ENCODE measurements at regions not wholly inside any gene's neighbourhood (a gene's known extent, or its start where the extent isn't known, plus 50 kb on each side); places are given as distances from the start of the nearest gene placed in this dataset.

DNA sequence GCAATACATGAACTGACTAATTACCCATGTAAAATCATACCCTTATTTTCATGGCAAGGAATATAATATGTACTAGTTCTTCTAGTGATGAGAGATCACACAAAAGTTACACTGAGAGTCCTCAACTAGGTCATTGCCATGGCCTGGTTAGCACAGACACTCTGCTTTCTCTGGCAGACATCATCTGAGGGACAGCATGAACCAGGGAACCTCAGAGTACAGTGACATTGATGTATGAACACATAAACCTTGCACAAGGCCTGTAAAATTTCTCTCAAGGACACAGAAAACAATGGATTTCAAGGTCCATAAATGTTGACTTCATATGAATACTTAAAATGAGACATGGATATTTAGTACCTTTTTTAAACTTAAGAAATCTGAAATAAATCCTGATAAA lies 108.8 kb upstream of the MAGI3 start:
- Histone ChIP-seq H3K27me3 (ENCODE audit: control insufficient read depth, extremely low read depth, insufficient read depth, low read length) (peaks cover 8% of the 10 kb centered on the region), H3K36me3 (ENCODE audit: control insufficient read depth in 2 of 2, extremely low read depth in 1 of 2, insufficient read depth in 2 of 2, low read length in 2 of 2) (no peaks in the 10 kb centered on the region), H3K4me1 (ENCODE audit: control insufficient read depth, extremely low read depth, insufficient read depth, low read length) (no peaks in the 10 kb centered on the region), H3K9me1 (ENCODE audit: control insufficient read depth, extremely low read depth, insufficient read depth, low read length) (no peaks in the 10 kb centered on the region), H3K9me3 (ENCODE audit: control insufficient read depth, low read depth, low read length) (no peaks in the 10 kb centered on the region), H3K4me3 (ENCODE audit: control insufficient read depth in 2 of 3, extremely low read depth in 1 of 3, insufficient read depth in 2 of 3, low read depth in 1 of 3, low read length in 3 of 3) (no peak overlapping the region), H3K9ac (ENCODE audit: control insufficient read depth, extremely low read depth, insufficient read depth, low read length) (no peak overlapping the region), H4K20me1 (ENCODE audit: control insufficient read depth, extremely low read depth, insufficient read depth, low read length) (no peaks in the 10 kb centered on the region), H3K4me2 (ENCODE audit: control insufficient read depth, extremely low read depth, insufficient read depth, low read depth, low read length) (no peak overlapping the region), H2AFZ (ENCODE audit: control insufficient read depth, low read length) (no peak overlapping the region), H3K27ac (ENCODE audit: control insufficient read depth, insufficient read depth, low read length) (no peak overlapping the region), H3K79me2 (ENCODE audit: control insufficient read depth, insufficient read depth, low read length) (no peaks in the 10 kb centered on the region)
- FAIRE-seq, result no peak
- no peak for TF ChIP-seq EZH2 (IDR thresholded peaks at IDR 0.05; ENCODE audit: low read length)
- TF ChIP-seq, protein P1, sequence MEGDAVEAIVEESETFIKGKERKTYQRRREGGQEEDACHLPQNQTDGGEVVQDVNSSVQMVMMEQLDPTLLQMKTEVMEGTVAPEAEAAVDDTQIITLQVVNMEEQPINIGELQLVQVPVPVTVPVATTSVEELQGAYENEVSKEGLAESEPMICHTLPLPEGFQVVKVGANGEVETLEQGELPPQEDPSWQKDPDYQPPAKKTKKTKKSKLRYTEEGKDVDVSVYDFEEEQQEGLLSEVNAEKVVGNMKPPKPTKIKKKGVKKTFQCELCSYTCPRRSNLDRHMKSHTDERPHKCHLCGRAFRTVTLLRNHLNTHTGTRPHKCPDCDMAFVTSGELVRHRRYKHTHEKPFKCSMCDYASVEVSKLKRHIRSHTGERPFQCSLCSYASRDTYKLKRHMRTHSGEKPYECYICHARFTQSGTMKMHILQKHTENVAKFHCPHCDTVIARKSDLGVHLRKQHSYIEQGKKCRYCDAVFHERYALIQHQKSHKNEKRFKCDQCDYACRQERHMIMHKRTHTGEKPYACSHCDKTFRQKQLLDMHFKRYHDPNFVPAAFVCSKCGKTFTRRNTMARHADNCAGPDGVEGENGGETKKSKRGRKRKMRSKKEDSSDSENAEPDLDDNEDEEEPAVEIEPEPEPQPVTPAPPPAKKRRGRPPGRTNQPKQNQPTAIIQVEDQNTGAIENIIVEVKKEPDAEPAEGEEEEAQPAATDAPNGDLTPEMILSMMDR (optimal IDR thresholded peaks at IDR 0.05 in 1 of 3, IDR thresholded peaks at IDR 0.05 in 1 of 3, conservative IDR thresholded peaks at IDR 0.05 in 1 of 3; ENCODE audit: extremely low read depth in 1 of 3, insufficient read depth in 2 of 3, low read length in 3 of 3), result no peak
- dilution Hi-C loops (cut with MboI; ENCODE audit: extremely low pct_ligation_motif_present, low sequenced_read_pairs), result no loop called here
- no peak for DNase-seq (ENCODE audit: low read depth, low spot score)

DNA sequence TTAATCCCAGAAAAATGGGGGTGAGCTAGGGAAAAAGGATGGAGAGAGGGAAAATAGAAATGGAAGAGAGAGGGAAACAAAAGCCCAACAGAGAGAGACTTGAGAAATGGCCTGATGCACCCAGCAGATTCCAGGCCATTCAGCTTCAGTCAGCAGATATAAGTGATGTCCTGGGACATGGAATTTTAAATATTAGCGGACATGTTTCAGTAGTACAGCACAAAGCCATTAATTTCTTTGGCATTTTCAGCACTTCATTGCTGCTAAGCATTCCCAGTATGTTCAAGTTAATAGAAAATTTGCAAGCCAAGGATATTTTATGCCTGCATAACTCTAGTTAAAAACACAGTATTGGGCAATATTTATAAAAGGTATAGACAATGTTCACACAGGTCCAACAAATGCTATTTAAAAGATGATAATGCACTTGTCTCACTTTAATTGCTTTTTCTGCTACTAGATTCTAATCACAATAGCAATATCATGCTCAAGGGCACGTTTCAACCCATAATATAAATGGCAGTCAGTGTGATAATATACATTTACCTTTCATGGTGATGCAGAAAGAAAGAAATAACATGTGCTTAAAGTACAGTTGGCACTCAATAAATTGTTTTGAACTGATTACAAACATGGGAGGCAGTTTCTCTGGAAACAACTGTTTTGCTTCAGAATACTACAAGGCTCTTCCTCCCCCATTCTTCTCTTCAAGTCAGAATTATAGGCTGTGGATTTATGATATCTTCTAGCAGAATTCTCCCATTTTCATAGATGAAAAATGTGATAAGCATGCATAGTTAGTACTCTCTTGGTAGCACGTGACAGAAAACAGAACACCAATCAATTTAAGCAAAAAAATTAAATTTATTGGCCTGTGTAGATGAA lies 108.1 kb upstream of the MAGI3 start:
- FAIRE-seq (no peak), DNase-seq (ENCODE audit: low read depth, low spot score) (no peak)
- no peak overlapping the region for H2AFZ ChIP-seq (ENCODE audit: control insufficient read depth, low read length)
- no peaks in the 10 kb centered on the region for H3K36me3 ChIP-seq (ENCODE audit: control insufficient read depth in 2 of 2, extremely low read depth in 1 of 2, insufficient read depth in 2 of 2, low read length in 2 of 2)
- H3K9ac ChIP-seq (ENCODE audit: control insufficient read depth, extremely low read depth, insufficient read depth, low read length), result no peak overlapping the region
- no peak for TF ChIP-seq EZH2 (IDR thresholded peaks at IDR 0.05; ENCODE audit: low read length)
- TF ChIP-seq, protein P1 (optimal IDR thresholded peaks at IDR 0.05 in 1 of 3, IDR thresholded peaks at IDR 0.05 in 1 of 3, conservative IDR thresholded peaks at IDR 0.05 in 1 of 3; ENCODE audit: extremely low read depth in 1 of 3, insufficient read depth in 2 of 3, low read length in 3 of 3), result no peak
- H4K20me1 ChIP-seq (ENCODE audit: control insufficient read depth, extremely low read depth, insufficient read depth, low read length), result no peaks in the 10 kb centered on the region
- H3K27me3 ChIP-seq (ENCODE audit: control insufficient read depth, extremely low read depth, insufficient read depth, low read length), result peaks cover 8% of the 10 kb centered on the region
- no peaks in the 10 kb centered on the region for H3K4me1 ChIP-seq (ENCODE audit: control insufficient read depth, extremely low read depth, insufficient read depth, low read length)
- H3K9me3 ChIP-seq (ENCODE audit: control insufficient read depth, low read depth, low read length), result no peaks in the 10 kb centered on the region
- H3K27ac ChIP-seq (ENCODE audit: control insufficient read depth, insufficient read depth, low read length), result no peak overlapping the region
- no peak overlapping the region for H3K4me3 ChIP-seq (ENCODE audit: control insufficient read depth in 2 of 3, extremely low read depth in 1 of 3, insufficient read depth in 2 of 3, low read depth in 1 of 3, low read length in 3 of 3)
- H3K9me1 ChIP-seq (ENCODE audit: control insufficient read depth, extremely low read depth, insufficient read depth, low read length), result no peaks in the 10 kb centered on the region
- H3K79me2 ChIP-seq (ENCODE audit: control insufficient read depth, insufficient read depth, low read length), result no peaks in the 10 kb centered on the region
- dilution Hi-C loops (cut with MboI; ENCODE audit: extremely low pct_ligation_motif_present, low sequenced_read_pairs), result no loop called here
- no peak overlapping the region for H3K4me2 ChIP-seq (ENCODE audit: control insufficient read depth, extremely low read depth, insufficient read depth, low read depth, low read length)

Measured in keratinocyte (primary cell).